Thyroid gland (tissue), 4 donors: ENCODE measurements at regions not wholly inside any gene's neighbourhood (a gene's known extent, or its start where the extent isn't known, plus 50 kb on each side); places are given as distances from the start of the nearest gene placed in this dataset.

Experiments
- DNase-seq, 2 donors: peaks; one replicate each; pipeline ENCODE4 v3.0.0-alpha.2; 2019
- H3K27ac ChIP-seq, 3 donors: fragments of 200-600 bp; sonication (generic); 1 replicate in 2 of 3; 2 replicates in 1 of 3; pipeline ENCODE4 v1.5.1; 2016 to 2019; ENCODE audit warnings: mild to moderate bottlenecking in 1 of 3, moderate library complexity in 1 of 3
- H3K27me3 ChIP-seq: fragments of 200-600 bp; sonication (generic); one replicate; pipeline ENCODE4 v1.5.1; 2019
- H3K36me3 ChIP-seq, 2 donors: fragments of 200-600 bp; sonication (generic); one replicate each; pipeline ENCODE4 v1.5.1; 2016 to 2019
- H3K4me1 ChIP-seq, 2 donors: fragments of 200-600 bp; sonication (generic); one replicate each; pipeline ENCODE4 v1.5.1; 2017 to 2019
- H3K4me3 ChIP-seq, 3 donors: fragments of 200-600 bp; sonication (generic); replicated peaks in 1 of 3; 1 replicate in 2 of 3; 2 replicates in 1 of 3; pipeline ENCODE4 v1.5.1; 2016; ENCODE audit warnings: mild to moderate bottlenecking in 1 of 3
- H3K9me3 ChIP-seq: fragments of 200-600 bp; sonication (generic); one replicate; pipeline ENCODE4 v1.5.1; 2017
- POLR2A ChIP-seq, 2 donors: fragments of 450-650 bp; IDR thresholded peaks; one replicate each; pipeline ENCODE4 v1.6.1; 2017; ENCODE audit warnings: antibody characterized with exemption in 2 of 2, mild to moderate bottlenecking in 2 of 2, moderate library complexity in 1 of 2
- WGBS, 2 donors: methylation state at CpG; one replicate each; pipeline ENCODE4 v1.1.5; 2017; 5-methylcytosine and 5-hydroxymethylcytosine counted together
- intact Hi-C: fragments of 100-400 bp; cut with DNase I; formaldehyde crosslinking; loops from one replicate; pipeline ENCODE4 v1.15.1; 2023
- TF ChIP-seq, protein P1 (sequence below), 6 experiments: fragments of 200-600 bp in 3 of 6; fragments of 450-650 bp in 3 of 6; sonication (generic) in 3 of 6; IDR thresholded peaks; one replicate each; pipeline ENCODE4 v1.5.1; 2016 to 2019; ENCODE audit warnings: antibody characterized with exemption in 6 of 6, mild to moderate bottlenecking in 2 of 6, inconsistent platforms in 1 of 6, moderate library complexity in 1 of 6

- intact Hi-C loops = no loop called here
- TF ChIP-seq, protein P1, sequence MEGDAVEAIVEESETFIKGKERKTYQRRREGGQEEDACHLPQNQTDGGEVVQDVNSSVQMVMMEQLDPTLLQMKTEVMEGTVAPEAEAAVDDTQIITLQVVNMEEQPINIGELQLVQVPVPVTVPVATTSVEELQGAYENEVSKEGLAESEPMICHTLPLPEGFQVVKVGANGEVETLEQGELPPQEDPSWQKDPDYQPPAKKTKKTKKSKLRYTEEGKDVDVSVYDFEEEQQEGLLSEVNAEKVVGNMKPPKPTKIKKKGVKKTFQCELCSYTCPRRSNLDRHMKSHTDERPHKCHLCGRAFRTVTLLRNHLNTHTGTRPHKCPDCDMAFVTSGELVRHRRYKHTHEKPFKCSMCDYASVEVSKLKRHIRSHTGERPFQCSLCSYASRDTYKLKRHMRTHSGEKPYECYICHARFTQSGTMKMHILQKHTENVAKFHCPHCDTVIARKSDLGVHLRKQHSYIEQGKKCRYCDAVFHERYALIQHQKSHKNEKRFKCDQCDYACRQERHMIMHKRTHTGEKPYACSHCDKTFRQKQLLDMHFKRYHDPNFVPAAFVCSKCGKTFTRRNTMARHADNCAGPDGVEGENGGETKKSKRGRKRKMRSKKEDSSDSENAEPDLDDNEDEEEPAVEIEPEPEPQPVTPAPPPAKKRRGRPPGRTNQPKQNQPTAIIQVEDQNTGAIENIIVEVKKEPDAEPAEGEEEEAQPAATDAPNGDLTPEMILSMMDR (IDR thresholded peaks at IDR 0.05) = no peak
- TF ChIP-seq POLR2A (IDR thresholded peaks at IDR 0.05) = no peak
Observed at GRCh38 chr6:155647354-155647753, 191.7 kb upstream of the NOX3 start.

DNA sequence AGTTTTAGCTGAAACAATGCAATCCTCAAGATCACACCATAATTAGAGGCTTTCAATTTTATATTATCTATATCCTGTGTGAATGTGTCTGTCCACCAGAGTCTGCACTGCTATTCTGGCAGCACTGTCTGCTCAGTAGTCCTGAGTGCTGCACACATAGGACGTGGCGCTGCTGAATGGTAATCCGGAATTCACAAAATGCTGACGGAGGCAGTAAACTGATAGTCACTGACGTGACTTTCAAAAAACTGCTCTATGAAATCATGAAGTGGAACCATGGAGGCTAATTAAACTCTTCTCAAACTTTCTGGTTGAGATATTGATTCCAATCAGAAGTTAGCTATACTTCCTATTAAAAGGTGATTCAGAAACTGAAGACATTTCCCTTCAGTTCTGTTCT, 190.8 kb upstream of the NOX3 start:
- H3K27ac ChIP-seq = no peak overlapping the region
- H3K36me3 ChIP-seq = no peaks in the 10 kb centered on the region
- no peak overlapping the region for H3K4me3 ChIP-seq
- no peaks in the 10 kb centered on the region for H3K27me3 ChIP-seq
- no peak for TF ChIP-seq POLR2A (IDR thresholded peaks at IDR 0.05)
- TF ChIP-seq, protein P1 (IDR thresholded peaks at IDR 0.05) = no peak
- intact Hi-C loops = no loop called here
- WGBS, 2 donors = 87 to 92% methylated on average over 5 of the region's 5 CpGs
- no peak for DNase-seq
- H3K9me3 ChIP-seq = no peaks in the 10 kb centered on the region
- no peaks in the 10 kb centered on the region for H3K4me1 ChIP-seq

More at GRCh38 chr6:155647354-155647753, 191.7 kb upstream of the NOX3 start:
- Histone ChIP-seq H3K4me1 (no peaks in the 10 kb centered on the region), H3K4me3 (no peak overlapping the region), H3K27ac (no peak overlapping the region), H3K36me3 (no peaks in the 10 kb centered on the region), H3K9me3 (no peaks in the 10 kb centered on the region), H3K27me3 (no peaks in the 10 kb centered on the region)
- no peak for DNase-seq

- Histone ChIP-seq H3K27me3 (no peaks in the 10 kb centered on the region), H3K9me3 (no peaks in the 10 kb centered on the region), H3K4me1 (no peaks in the 10 kb centered on the region), H3K4me3 (no peak overlapping the region), H3K27ac (no peak overlapping the region), H3K36me3 (no peaks in the 10 kb centered on the region)
- intact Hi-C loops = no loop called here
- no peak for DNase-seq
- no peak for TF ChIP-seq POLR2A (IDR thresholded peaks at IDR 0.05)
- TF ChIP-seq, protein P1 (IDR thresholded peaks at IDR 0.05) = no peak
- 70 to 75% methylated on average over 2 of the region's 2 CpGs for WGBS, 2 donors
Observed at GRCh38 chr6:155645325-155645724, 189.7 kb upstream of the NOX3 start.

DNA sequence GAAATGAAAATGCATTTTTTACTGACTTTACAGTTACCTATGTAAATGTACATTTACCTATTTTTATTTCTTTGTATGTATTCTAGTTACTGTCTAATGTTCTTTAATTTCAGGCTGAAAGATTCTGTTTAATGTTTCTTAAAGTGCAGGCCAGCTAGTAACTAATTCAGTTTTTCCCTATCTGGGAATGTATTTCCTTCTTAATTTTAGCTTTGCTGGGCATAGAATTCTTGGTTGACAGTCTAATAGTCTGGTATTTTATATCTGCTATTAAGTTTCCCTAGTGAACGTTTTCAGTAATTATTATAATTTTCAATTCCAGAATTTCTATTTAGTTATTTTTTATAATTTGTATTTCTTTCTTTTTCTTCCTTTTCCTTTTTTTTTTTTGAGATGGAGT, 186.0 kb upstream of the NOX3 start:
- TF ChIP-seq, protein P1 (IDR thresholded peaks at IDR 0.05) = no peak
- no peak for TF ChIP-seq POLR2A (IDR thresholded peaks at IDR 0.05)
- H3K36me3 ChIP-seq = no peaks in the 10 kb centered on the region
- WGBS, 2 donors = 83 to 92% methylated on average over 1 of the region's 1 CpG
- no peak overlapping the region for H3K4me3 ChIP-seq
- intact Hi-C loops = no loop called here
- no peak overlapping the region for H3K27ac ChIP-seq
- DNase-seq = no peak
- no peaks in the 10 kb centered on the region for H3K9me3 ChIP-seq
- no peaks in the 10 kb centered on the region for H3K27me3 ChIP-seq
- no peaks in the 10 kb centered on the region for H3K4me1 ChIP-seq

DNA sequence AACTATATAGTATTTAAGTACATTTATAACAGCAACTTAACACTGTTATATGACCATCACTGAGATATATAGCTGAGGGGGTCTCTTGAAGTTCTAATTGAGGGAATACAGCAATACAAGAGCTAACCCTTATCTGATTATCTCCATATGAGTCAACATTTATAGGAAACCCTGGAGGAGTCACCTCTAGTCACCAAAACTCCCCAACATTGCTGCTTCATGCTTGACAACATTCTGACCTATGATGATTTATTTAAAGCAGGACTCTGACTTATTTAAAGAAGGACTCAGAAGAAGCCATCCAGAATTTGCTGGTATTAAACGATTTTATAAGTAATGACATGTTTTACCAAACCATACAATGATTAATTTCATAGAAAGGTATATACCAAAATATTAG, 182.6 kb upstream of the NOX3 start:
- TF ChIP-seq POLR2A (IDR thresholded peaks at IDR 0.05) = no peak
- TF ChIP-seq, protein P1 (IDR thresholded peaks at IDR 0.05) = no peak
- H3K4me3 ChIP-seq = no peak overlapping the region
- no peak overlapping the region for H3K27ac ChIP-seq
- H3K4me1 ChIP-seq = no peaks in the 10 kb centered on the region
- no peak for DNase-seq
- no peaks in the 10 kb centered on the region for H3K27me3 ChIP-seq
- no peaks in the 10 kb centered on the region for H3K36me3 ChIP-seq
- WGBS, 2 donors = 88 to 90% methylated on average over 1 of the region's 1 CpG
- intact Hi-C loops = no loop called here
- no peaks in the 10 kb centered on the region for H3K9me3 ChIP-seq
